Ascending aorta (tissue), 2 donors: ENCODE measurements at regions not wholly inside any gene's neighbourhood (a gene's known extent, or its start where the extent isn't known, plus 50 kb on each side); places are given as distances from the start of the nearest gene placed in this dataset.

Source experiments
- DNase-seq, 2 donors: peaks; one replicate each; pipeline ENCODE4 v3.0.0-alpha.2; 2019; ENCODE audit warnings: low spot score in 2 of 2
- H3K27ac ChIP-seq, 2 donors: fragments of 200-600 bp; sonication (generic); one replicate each; pipeline ENCODE4 v1.5.1; 2016 to 2017; ENCODE audit warnings: mild to moderate bottlenecking in 1 of 2
- H3K27me3 ChIP-seq: fragments of 200-600 bp; sonication (generic); one replicate; pipeline ENCODE4 v1.5.1; 2017
- H3K36me3 ChIP-seq, 2 donors: fragments of 200-600 bp; sonication (generic); one replicate each; pipeline ENCODE4 v1.5.1; 2016
- H3K4me1 ChIP-seq, 2 donors: fragments of 200-600 bp; sonication (generic); one replicate each; pipeline ENCODE4 v1.5.1; 2016 to 2017; ENCODE audit warnings: mild to moderate bottlenecking in 1 of 2
- H3K4me3 ChIP-seq, 2 donors: fragments of 200-600 bp; sonication (generic); one replicate each; pipeline ENCODE4 v1.5.1; 2016 to 2017; ENCODE audit warnings: mild to moderate bottlenecking in 1 of 2
- H3K9me3 ChIP-seq, 2 donors: fragments of 200-600 bp; sonication (generic); one replicate each; pipeline ENCODE4 v1.5.1; 2016
- CTCF ChIP-seq, 3 experiments: fragments of 200-600 bp in 2 of 3; fragments of 450-650 bp in 1 of 3; sonication (generic) in 2 of 3; IDR thresholded peaks; one replicate each; pipeline ENCODE4 v1.5.1; 2016 to 2019; ENCODE audit warnings: antibody characterized with exemption in 3 of 3, mild to moderate bottlenecking in 1 of 3, moderate library complexity in 1 of 3
- intact Hi-C: fragments of 100-400 bp; cut with DNase I; formaldehyde crosslinking; loops from one replicate; pipeline ENCODE4 v1.15.1; 2023

DNA sequence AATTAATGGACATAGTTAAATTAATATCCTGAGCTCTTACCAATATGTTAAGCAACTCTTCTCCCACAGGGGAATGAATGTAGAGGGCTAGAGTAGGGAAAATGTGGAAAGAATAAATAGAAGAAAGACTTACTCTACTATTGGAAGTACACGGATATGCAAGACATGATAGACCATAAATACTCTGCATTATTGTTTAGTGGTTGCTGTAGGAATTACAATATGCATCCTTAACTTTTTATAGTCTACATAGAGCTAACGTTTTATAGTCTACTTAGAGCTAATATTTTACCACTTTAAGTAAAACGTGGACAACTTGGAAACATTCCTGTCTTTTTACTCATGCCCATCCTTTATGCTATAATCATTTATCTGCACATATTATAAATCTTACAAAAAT is 163.8 kb upstream of the GALNT5 start:
- no peak for DNase-seq
- no peak for TF ChIP-seq CTCF (IDR thresholded peaks at IDR 0.05)
- intact Hi-C loops, result no loop called here
- H3K27ac ChIP-seq, result no peak overlapping the region
- no peaks in the 10 kb centered on the region for H3K27me3 ChIP-seq
- no peak overlapping the region for H3K4me3 ChIP-seq
- H3K9me3 ChIP-seq, result no peaks in the 10 kb centered on the region
- no peaks in the 10 kb centered on the region for H3K4me1 ChIP-seq
- H3K36me3 ChIP-seq, result no peaks in the 10 kb centered on the region

DNA sequence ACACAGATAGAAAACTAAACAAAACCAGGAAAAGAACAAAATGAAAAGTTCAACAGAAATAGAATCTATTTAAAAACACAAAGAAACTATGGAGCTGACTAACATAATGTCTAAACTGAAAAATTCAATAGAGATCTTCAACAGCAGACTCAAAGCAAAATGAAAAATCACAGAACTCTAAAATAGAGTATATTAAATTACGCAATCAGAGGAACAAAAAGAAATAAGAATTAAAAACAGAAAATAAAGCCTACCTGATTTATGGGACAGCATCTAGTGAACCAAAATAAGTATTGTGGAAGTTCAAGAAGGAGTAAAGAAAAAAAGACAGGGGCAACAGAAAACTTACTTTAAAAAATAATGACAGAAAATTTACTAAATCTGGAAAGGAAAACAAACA is 152.1 kb upstream of the GALNT5 start:
- peaks cover 5 to 11% of the 10 kb centered on the region in 2 donors for H3K9me3 ChIP-seq
- no peak overlapping the region for H3K4me3 ChIP-seq

DNA sequence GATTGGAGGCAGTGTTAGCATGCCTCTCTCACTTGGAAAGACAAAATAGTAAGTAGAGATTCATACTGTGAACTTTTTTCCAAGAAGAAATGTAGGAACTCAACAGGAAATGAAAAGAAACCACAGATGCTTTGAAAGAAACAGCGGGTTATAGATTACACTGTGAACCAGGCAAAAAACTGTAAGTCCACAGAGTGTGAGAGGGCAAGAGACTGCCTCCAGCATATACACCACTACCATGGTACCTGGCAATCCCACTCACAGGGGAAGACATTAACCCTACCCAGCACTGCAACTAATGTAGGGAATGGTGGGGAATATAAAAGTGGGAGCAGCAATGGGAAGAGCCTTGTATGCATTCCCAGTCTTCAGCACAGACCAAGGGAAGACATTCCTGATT is 150.6 kb upstream of the GALNT5 start:
- intact Hi-C loops, result no loop called here

More for the DNA sequence above, 152.1 kb upstream of the GALNT5 start:
- TF ChIP-seq CTCF (IDR thresholded peaks at IDR 0.05), result no peak
- Histone ChIP-seq H3K4me1 (no peaks in the 10 kb centered on the region), H3K27ac (no peak overlapping the region), H3K27me3 (no peaks in the 10 kb centered on the region), H3K36me3 (no peaks in the 10 kb centered on the region)
- DNase-seq, result no peak
- intact Hi-C loops, result no loop called here

GRCh38 chr2:157107460-157107859 is 150.0 kb upstream of the GALNT5 start:
- no peak for DNase-seq
- no peaks in the 10 kb centered on the region for H3K4me1 ChIP-seq
- intact Hi-C loops, result no loop called here
- H3K36me3 ChIP-seq, result no peaks in the 10 kb centered on the region
- no peaks in the 10 kb centered on the region for H3K27me3 ChIP-seq
- peaks cover 5 to 25% of the 10 kb centered on the region in 2 donors for H3K9me3 ChIP-seq
- no peak overlapping the region for H3K4me3 ChIP-seq
- no peak for TF ChIP-seq CTCF (IDR thresholded peaks at IDR 0.05)
- no peak overlapping the region for H3K27ac ChIP-seq

More for the DNA sequence above, 150.6 kb upstream of the GALNT5 start:
- Histone ChIP-seq H3K9me3 (peaks cover 5 to 22% of the 10 kb centered on the region in 2 donors), H3K4me3 (no peak overlapping the region), H3K4me1 (no peaks in the 10 kb centered on the region), H3K27ac (no peak overlapping the region), H3K36me3 (no peaks in the 10 kb centered on the region), H3K27me3 (no peaks in the 10 kb centered on the region)
- TF ChIP-seq CTCF (IDR thresholded peaks at IDR 0.05), result no peak
- DNase-seq, result no peak

DNA sequence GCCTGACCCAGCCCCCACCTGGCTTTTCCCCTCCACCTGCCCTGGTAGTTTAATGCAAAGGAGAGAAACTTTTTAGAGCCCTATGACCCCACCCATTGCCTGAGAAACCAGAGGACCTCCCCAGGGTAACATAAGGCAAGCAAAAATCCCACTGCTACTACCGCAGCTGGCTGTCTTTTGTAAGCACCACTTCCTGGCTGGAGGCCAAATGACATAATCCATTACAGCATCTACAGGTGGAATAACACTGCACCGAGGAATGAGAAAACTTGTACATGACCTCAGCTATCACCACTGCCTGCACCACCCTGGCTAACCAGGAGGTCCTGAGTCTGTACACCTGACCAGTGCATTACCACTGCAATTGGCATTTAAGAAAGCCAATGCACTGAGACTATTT is 149.6 kb upstream of the GALNT5 start:
- Histone ChIP-seq H3K27me3 (no peaks in the 10 kb centered on the region), H3K9me3 (peaks cover 5 to 25% of the 10 kb centered on the region in 2 donors), H3K36me3 (no peaks in the 10 kb centered on the region), H3K4me3 (no peak overlapping the region), H3K27ac (no peak overlapping the region), H3K4me1 (no peaks in the 10 kb centered on the region)
- DNase-seq, result no peak
- intact Hi-C loops, result no loop called here
- TF ChIP-seq CTCF (IDR thresholded peaks at IDR 0.05), result no peak

DNA sequence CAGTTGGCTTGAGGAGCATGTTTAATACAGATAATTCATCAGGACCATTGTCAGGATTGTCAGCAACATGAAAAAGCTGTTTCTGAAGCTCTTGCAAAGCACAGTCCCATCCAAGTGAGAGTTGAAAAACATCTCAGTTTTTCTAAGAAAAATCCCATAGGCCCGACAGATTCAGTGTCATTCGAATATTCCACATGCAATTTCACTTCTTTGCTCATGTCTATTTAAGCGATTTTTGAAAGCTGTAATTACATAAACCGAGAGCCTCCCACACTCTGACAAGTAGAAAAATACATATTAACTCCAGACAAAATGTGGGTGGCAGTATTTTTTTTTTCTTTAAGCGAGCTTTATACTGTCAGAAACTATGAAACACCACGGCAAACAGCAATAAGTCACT is 134.7 kb upstream of the GALNT5 start:
- no peaks in the 10 kb centered on the region for H3K36me3 ChIP-seq
- H3K9me3 ChIP-seq, result no peaks in the 10 kb centered on the region
- no peak for TF ChIP-seq CTCF (IDR thresholded peaks at IDR 0.05)
- intact Hi-C loops, result no loop called here
- H3K27me3 ChIP-seq, result no peaks in the 10 kb centered on the region
- H3K27ac ChIP-seq, result no peak overlapping the region
- no peak overlapping the region for H3K4me3 ChIP-seq
- DNase-seq, result no peak
- no peaks in the 10 kb centered on the region for H3K4me1 ChIP-seq
